H1 (cell line): ENCODE measurements at regions not wholly inside any gene's neighbourhood (a gene's known extent, or its start where the extent isn't known, plus 50 kb on each side); places are given as distances from the start of the nearest gene placed in this dataset.

Experiments used
- CTCF ChIA-PET: fragments of 300-600 bp; sonication (Branson Sonifier 250); formaldehyde crosslinking; loops from one replicate; lab custom pipeline; 2021; ENCODE audit not compliant: partially characterized antibody; lab: Charles Lee
- POLR2A ChIA-PET: fragments of 300-600 bp; sonication (Branson Sonifier 250); formaldehyde crosslinking; loops from one replicate; lab custom pipeline; 2021; ENCODE audit warnings: inconsistent platforms; ENCODE audit not compliant: partially characterized antibody; lab: Charles Lee
- DNase-seq, 2 experiments: peaks; one replicate each; pipeline versions ENCODE4 v3.0.0 to v3.0.0-alpha.2; 2010 to 2022; ENCODE audit warnings: low spot score in 2 of 2, low read depth in 1 of 2, mixed read lengths in 1 of 2
- FAIRE-seq: peaks from 2 replicates; lab custom pipeline; 2011; peaks lifted over from hg19 to GRCh38; lab: Jason Lieb, UNC
- H2AFZ ChIP-seq: 2 replicates; pipeline ENCODE4 v1.8.1; 2012; ENCODE audit warnings: low read length, inconsistent platforms
- H2AK5ac ChIP-seq: 2 replicates; pipeline ENCODE4 v1.6.1; 2013; ENCODE audit warnings: low read depth, low read length
- H2BK120ac ChIP-seq: replicated peaks from 2 replicates; pipeline ENCODE3; 2013; ENCODE audit warnings: low read depth, low read length, inconsistent platforms
- H2BK12ac ChIP-seq: 2 replicates; pipeline ENCODE4 v1.6.1; 2013; ENCODE audit warnings: low read depth, low read length
- H2BK15ac ChIP-seq: 2 replicates; pipeline ENCODE4 v1.6.1; 2013; ENCODE audit warnings: low read length
- H2BK20ac ChIP-seq: 2 replicates; pipeline ENCODE4 v1.6.1; 2013; ENCODE audit warnings: low read length
- H2BK5ac ChIP-seq: 2 replicates; pipeline ENCODE4 v1.6.1; 2013; ENCODE audit warnings: low read depth, low read length
- H3K14ac ChIP-seq: 2 replicates; pipeline ENCODE4 v1.6.1; 2013; ENCODE audit warnings: inconsistent platforms; ENCODE audit not compliant: insufficient read length
- H3K18ac ChIP-seq: 2 replicates; pipeline ENCODE4 v1.6.1; 2013; ENCODE audit warnings: low read length; ENCODE audit errors: extremely low read depth
- H3K23ac ChIP-seq: 2 replicates; pipeline ENCODE4 v1.6.1; 2013; ENCODE audit warnings: inconsistent platforms; ENCODE audit not compliant: insufficient read length
- H3K23me2 ChIP-seq: 2 replicates; pipeline ENCODE4 v1.6.1; 2013; ENCODE audit warnings: low read depth, low read length
- H3K27ac ChIP-seq: 2 replicates; pipeline ENCODE4 v1.6.1; 2011; ENCODE audit warnings: low read depth, low read length, inconsistent platforms
- H3K27me3 ChIP-seq, 4 experiments: replicated peaks in 1 of 4; 1 replicate in 1 of 4; 2 replicates in 3 of 4; pipeline versions ENCODE4 v1.6.1 to v1.8.1; 2011 to 2013; ENCODE audit warnings: low read length in 3 of 4, mild to moderate bottlenecking in 3 of 4, inconsistent platforms in 2 of 4, mixed read lengths in 2 of 4, moderate library complexity in 1 of 4; ENCODE audit not compliant: control insufficient read depth in 3 of 4, insufficient read depth in 3 of 4; ENCODE audit errors: extremely low read depth in 1 of 4
- H3K36me3 ChIP-seq, 4 experiments: 2 replicates each; pipeline versions ENCODE4 v1.6.1 to v1.8.1; 2011 to 2013; ENCODE audit warnings: mild to moderate bottlenecking in 4 of 4, low read length in 3 of 4, moderate library complexity in 2 of 4, control low read depth in 1 of 4, inconsistent platforms in 1 of 4; ENCODE audit not compliant: insufficient read depth in 4 of 4, control insufficient read depth in 2 of 4
- H3K4ac ChIP-seq: replicated peaks from 2 replicates; pipeline ENCODE3; 2013; ENCODE audit warnings: low read length, low read depth, mixed read lengths, inconsistent platforms; ENCODE audit not compliant: insufficient read length
- H3K4me1 ChIP-seq, 4 experiments: replicated peaks in 1 of 4; 1 replicate in 1 of 4; 2 replicates in 3 of 4; pipeline versions ENCODE4 v1.6.1 to v1.8.1; 2011 to 2013; ENCODE audit warnings: low read length in 3 of 4, inconsistent platforms in 2 of 4, mixed read lengths in 1 of 4; ENCODE audit not compliant: insufficient read depth in 4 of 4, control insufficient read depth in 3 of 4
- H3K4me2 ChIP-seq, 2 experiments: 2 replicates each; pipeline versions ENCODE4 v1.6.1 to v1.8.1; 2011 to 2013; ENCODE audit warnings: low read depth in 2 of 2, low read length in 2 of 2, control low read depth in 1 of 2, inconsistent platforms in 1 of 2, mild to moderate bottlenecking in 1 of 2; ENCODE audit not compliant: insufficient read depth in 1 of 2
- H3K4me3 ChIP-seq, 4 experiments: fragments of 200-600, 300-600 bp in 1 of 4; sonication (generic), shearing (Covaris generic), sonication (Bioruptor Twin) in 1 of 4; 2 replicates each; pipeline versions ENCODE4 v1.5.1 to v1.8.1; 2011 to 2016; ENCODE audit warnings: low read length in 4 of 4, low read depth in 3 of 4, control low read depth in 2 of 4, inconsistent platforms in 2 of 4, mild to moderate bottlenecking in 2 of 4, mixed read lengths in 1 of 4, moderate library complexity in 1 of 4; ENCODE audit not compliant: insufficient read depth in 2 of 4; ENCODE audit errors: extremely low read depth in 1 of 4
- H3K56ac ChIP-seq: replicated peaks from 2 replicates; pipeline ENCODE3; 2013; ENCODE audit warnings: low read depth, mild to moderate bottlenecking, mixed read lengths, low read length, inconsistent platforms; ENCODE audit not compliant: insufficient read length
- H3K79me1 ChIP-seq: 2 replicates; pipeline ENCODE4 v1.6.1; 2013; ENCODE audit warnings: low read depth, low read length, control low read depth
- H3K79me2 ChIP-seq, 2 experiments: 2 replicates each; pipeline versions ENCODE4 v1.6.1 to v1.8.1; 2012 to 2013; ENCODE audit warnings: low read length in 2 of 2, mild to moderate bottlenecking in 2 of 2, inconsistent platforms in 1 of 2; ENCODE audit not compliant: insufficient read depth in 2 of 2, control insufficient read depth in 1 of 2
- H3K9ac ChIP-seq, 4 experiments: replicated peaks in 1 of 4; 1 replicate in 1 of 4; 2 replicates in 3 of 4; pipeline versions ENCODE4 v1.6.1 to v1.8.1; 2011 to 2013; ENCODE audit warnings: low read depth in 3 of 4, low read length in 3 of 4, control low read depth in 2 of 4, mild to moderate bottlenecking in 2 of 4, moderate library complexity in 2 of 4, inconsistent platforms in 1 of 4; ENCODE audit errors: extremely low read depth in 1 of 4
- H3K9me3 ChIP-seq, 2 experiments: 2 replicates each; pipeline versions ENCODE4 v1.6.1 to v1.8.1; 2012 to 2013; ENCODE audit warnings: mild to moderate bottlenecking in 2 of 2, moderate library complexity in 2 of 2, control low read depth in 1 of 2, inconsistent platforms in 1 of 2, low read depth in 1 of 2, low read length in 1 of 2, mixed read lengths in 1 of 2; ENCODE audit not compliant: insufficient read depth in 2 of 2
- H4K20me1 ChIP-seq, 2 experiments: replicated peaks in 1 of 2; 2 replicates each; pipeline versions ENCODE3 to v1.8.1; 2011 to 2013; ENCODE audit warnings: inconsistent platforms in 2 of 2, low read length in 2 of 2, mild to moderate bottlenecking in 1 of 2; ENCODE audit not compliant: insufficient read depth in 2 of 2, control insufficient read depth in 1 of 2
- H4K5ac ChIP-seq: 2 replicates; pipeline ENCODE4 v1.6.1; 2013; ENCODE audit warnings: low read length, low read depth, mixed read lengths, inconsistent platforms; ENCODE audit not compliant: insufficient read length
- H4K8ac ChIP-seq: 2 replicates; pipeline ENCODE4 v1.8.0; 2013; ENCODE audit warnings: mild to moderate bottlenecking, moderate library complexity, low read length, inconsistent platforms; ENCODE audit not compliant: insufficient read depth; ENCODE audit errors: extremely low read depth
- H4K91ac ChIP-seq: replicated peaks from 2 replicates; pipeline ENCODE3; 2013; ENCODE audit warnings: low read length, mixed read lengths, inconsistent platforms; ENCODE audit not compliant: insufficient read length
- TBP ChIP-seq: IDR thresholded peaks from 2 replicates; pipeline ENCODE4 v1.6.1; 2011; ENCODE audit warnings: low read depth, low read length, improper control_type of control experiment
- WGBS, 2 experiments: shearing (Covaris generic) in 1 of 2; methylation state at CpG; one replicate each; pipeline versions ENCODE4 v1.1.6 to v1.1.7; 2013 to 2015; ENCODE audit warnings: low lambda C conversion rate in 2 of 2, mixed read lengths in 2 of 2, inconsistent platforms in 1 of 2, low coverage in 1 of 2, missing lambda C conversion rate in 1 of 2; ENCODE audit not compliant: insufficient replicate concordance in 2 of 2, insufficient coverage in 1 of 2, insufficient read length in 1 of 2; ENCODE audit errors: extremely low coverage in 1 of 2, missing lambda C conversion rate in 1 of 2; 5-methylcytosine and 5-hydroxymethylcytosine counted together

GRCh38 chr5:157999696-158000095 is 140.8 kb upstream of the CLINT1 start:
- H4K20me1 ChIP-seq: no peaks in the 10 kb centered on the region
- ChIA-PET CTCF (no interaction called here), POLR2A (no interaction called here)
- no peak overlapping the region for H2BK12ac ChIP-seq
- H2BK5ac ChIP-seq: no peak overlapping the region
- no peak overlapping the region for H2BK20ac ChIP-seq
- no peak overlapping the region for H2AK5ac ChIP-seq
- no peak overlapping the region for H4K8ac ChIP-seq
- no peak overlapping the region for H2BK15ac ChIP-seq
- H3K9me3 ChIP-seq: no peaks in the 10 kb centered on the region
- H3K18ac ChIP-seq: no peak overlapping the region
- no peak overlapping the region for H3K23ac ChIP-seq
- no peak overlapping the region for H3K56ac ChIP-seq
- DNase-seq (no peak), FAIRE-seq (no peak)
- H2AFZ ChIP-seq: no peak overlapping the region
- WGBS, 2 experiments: 91% methylated on average over 2 of the region's 2 CpGs; no CpG with 5 or more reads in 1 of the 2 experiments
- no peak overlapping the region for H4K91ac ChIP-seq
- H3K4me3 ChIP-seq: no peak overlapping the region
- H3K4ac ChIP-seq: no peak overlapping the region
- H3K23me2 ChIP-seq: no peaks in the 10 kb centered on the region
- H4K5ac ChIP-seq: no peak overlapping the region
- TF ChIP-seq TBP: no peak
- H3K14ac ChIP-seq: no peak overlapping the region
- no peaks in the 10 kb centered on the region for H3K79me2 ChIP-seq
- H3K4me2 ChIP-seq: no peak overlapping the region
- no peaks in the 10 kb centered on the region for H3K36me3 ChIP-seq
- no peaks in the 10 kb centered on the region for H3K27me3 ChIP-seq
- peaks cover 0 to 1% (median 0%) of the 10 kb centered on the region in 4 experiments; a peak in 1 of 7 replicates for H3K4me1 ChIP-seq
- no peak overlapping the region for H3K9ac ChIP-seq
- no peak overlapping the region for H2BK120ac ChIP-seq
- no peak overlapping the region for H3K27ac ChIP-seq
- no peaks in the 10 kb centered on the region for H3K79me1 ChIP-seq
